ENCODE measurements at regions not wholly inside any gene's neighbourhood (a gene's known extent, or its start where the extent isn't known, plus 50 kb on each side); places are given as distances from the start of the nearest gene placed in this dataset.

GRCh38 chr1:108067884-108068540 is 103.0 kb upstream of the VAV3 start:
- TF ChIP-seq ATF3 (IDR thresholded peaks at IDR 0.05) (no peak), EZH2 (IDR thresholded peaks at IDR 0.05) (no peak), CTCF (IDR thresholded peaks at IDR 0.05 in 2 of 3, conservative IDR thresholded peaks at IDR 0.05 in 1 of 3; ENCODE audit: borderline replicate concordance in 1 of 3, insufficient read depth in 1 of 3, low read depth in 2 of 3, low read length in 2 of 3) (no peak), ZNF274 (IDR thresholded peaks at IDR 0.05; ENCODE audit: low read depth, low read length) (no peak), YY1 (IDR thresholded peaks at IDR 0.05; ENCODE audit: extremely low read depth, insufficient replicate concordance, low read depth, low read length) (no peak)

All from HCT116 (cell line).